Fibroblast of lung (primary cell): ENCODE measurements at regions not wholly inside any gene's neighbourhood (a gene's known extent, or its start where the extent isn't known, plus 50 kb on each side); places are given as distances from the start of the nearest gene placed in this dataset.

Experiments
- DNase-seq, 2 donors: peaks; one replicate each; pipeline versions ENCODE4 v3.0.0 to v3.0.0-alpha.2; 2010; ENCODE audit warnings: low read depth in 2 of 2
- H2AFZ ChIP-seq: 2 replicates; pipeline ENCODE4 v1.5.1; 2012; ENCODE audit warnings: low read length, control low read depth, inconsistent platforms
- H3K27ac ChIP-seq: 2 replicates; pipeline ENCODE4 v1.5.1; 2011; ENCODE audit warnings: low read length, control low read depth; ENCODE audit not compliant: insufficient read depth
- H3K27me3 ChIP-seq: 2 replicates; pipeline ENCODE4 v1.5.1; 2011; ENCODE audit warnings: mild to moderate bottlenecking, low read length; ENCODE audit not compliant: control insufficient read depth, insufficient read depth
- H3K36me3 ChIP-seq: 2 replicates; pipeline ENCODE4 v1.5.1; 2011; ENCODE audit warnings: low read length; ENCODE audit not compliant: control insufficient read depth, insufficient read depth
- H3K4me1 ChIP-seq: 2 replicates; pipeline ENCODE4 v1.5.1; 2011; ENCODE audit warnings: low read length; ENCODE audit not compliant: control insufficient read depth, insufficient read depth; ENCODE audit errors: extremely low read depth
- H3K4me2 ChIP-seq: 2 replicates; pipeline ENCODE4 v1.5.1; 2011; ENCODE audit warnings: low read length, control low read depth; ENCODE audit not compliant: insufficient read depth; ENCODE audit errors: extremely low read depth
- H3K4me3 ChIP-seq, 4 experiments: fragments of 200-600 bp in 1 of 4; sonication (generic) in 1 of 4; replicated peaks in 1 of 4; 2 replicates each; pipeline ENCODE4 v1.5.1; 2011 to 2016; ENCODE audit warnings: low read length in 4 of 4, low read depth in 3 of 4, mild to moderate bottlenecking in 3 of 4, control low read depth in 2 of 4, inconsistent platforms in 1 of 4, mixed read lengths in 1 of 4; ENCODE audit not compliant: insufficient read depth in 1 of 4; ENCODE audit errors: control extremely low read depth in 1 of 4
- H3K79me2 ChIP-seq: 2 replicates; pipeline ENCODE4 v1.5.1; 2012; ENCODE audit warnings: mild to moderate bottlenecking, low read length, inconsistent platforms; ENCODE audit not compliant: control insufficient read depth, insufficient read depth
- H3K9ac ChIP-seq: 2 replicates; pipeline ENCODE4 v1.5.1; 2011; ENCODE audit warnings: mild to moderate bottlenecking, low read length, control low read depth; ENCODE audit not compliant: insufficient read depth
- H3K9me3 ChIP-seq: 2 replicates; pipeline ENCODE4 v1.5.1; 2012; ENCODE audit warnings: low read depth, low read length; ENCODE audit not compliant: control insufficient read depth, insufficient read depth
- H4K20me1 ChIP-seq: 2 replicates; pipeline ENCODE4 v1.5.1; 2011; ENCODE audit warnings: low read length; ENCODE audit not compliant: control insufficient read depth, insufficient read depth; ENCODE audit errors: extremely low read depth
- EZH2 ChIP-seq: IDR thresholded peaks from 2 replicates; pipeline ENCODE4 v1.5.1; 2012; ENCODE audit warnings: low read length, control low read depth, mild to moderate bottlenecking; ENCODE audit errors: missing control alignments
- TF ChIP-seq, protein P1 (sequence below), 2 donors: IDR thresholded peaks in 1 of 2; conservative IDR thresholded peaks in 1 of 2; 1 replicate in 1 of 2; 2 replicates in 1 of 2; pipeline ENCODE4 v1.5.1; 2011 to 2012; ENCODE audit warnings: low read length in 2 of 2, control low read depth in 1 of 2, inconsistent platforms in 1 of 2, low read depth in 1 of 2, mild to moderate bottlenecking in 1 of 2

DNA sequence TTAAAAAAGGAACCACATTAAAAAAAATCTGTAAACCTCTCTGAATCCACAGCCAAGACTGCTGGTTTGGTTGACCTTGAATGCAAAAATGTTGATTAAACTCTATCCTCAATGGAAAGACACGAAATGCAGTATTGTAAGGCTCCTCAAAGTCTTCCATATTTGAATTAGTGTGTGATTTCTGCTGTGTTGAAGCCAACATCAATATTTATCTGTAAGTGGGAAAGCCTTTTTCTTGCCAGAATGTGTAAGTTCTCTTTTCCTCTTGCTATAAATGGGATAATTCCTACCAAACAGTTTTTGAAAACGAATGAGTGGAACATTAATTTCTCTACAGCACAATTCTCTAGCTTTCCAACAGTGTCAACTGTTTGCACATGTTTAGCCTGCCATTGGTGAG is 422.1 kb upstream of the TNC start:
- Histone ChIP-seq H3K27ac (no peak overlapping the region), H4K20me1 (no peaks in the 10 kb centered on the region), H3K4me3 (no peak overlapping the region), H3K79me2 (no peaks in the 10 kb centered on the region), H3K9me3 (no peaks in the 10 kb centered on the region), H3K4me1 (no peaks in the 10 kb centered on the region), H3K9ac (no peak overlapping the region), H3K4me2 (no peak overlapping the region), H2AFZ (no peak overlapping the region), H3K27me3 (no peaks in the 10 kb centered on the region), H3K36me3 (no peaks in the 10 kb centered on the region)
- no peak for TF ChIP-seq EZH2
- TF ChIP-seq, protein P1, sequence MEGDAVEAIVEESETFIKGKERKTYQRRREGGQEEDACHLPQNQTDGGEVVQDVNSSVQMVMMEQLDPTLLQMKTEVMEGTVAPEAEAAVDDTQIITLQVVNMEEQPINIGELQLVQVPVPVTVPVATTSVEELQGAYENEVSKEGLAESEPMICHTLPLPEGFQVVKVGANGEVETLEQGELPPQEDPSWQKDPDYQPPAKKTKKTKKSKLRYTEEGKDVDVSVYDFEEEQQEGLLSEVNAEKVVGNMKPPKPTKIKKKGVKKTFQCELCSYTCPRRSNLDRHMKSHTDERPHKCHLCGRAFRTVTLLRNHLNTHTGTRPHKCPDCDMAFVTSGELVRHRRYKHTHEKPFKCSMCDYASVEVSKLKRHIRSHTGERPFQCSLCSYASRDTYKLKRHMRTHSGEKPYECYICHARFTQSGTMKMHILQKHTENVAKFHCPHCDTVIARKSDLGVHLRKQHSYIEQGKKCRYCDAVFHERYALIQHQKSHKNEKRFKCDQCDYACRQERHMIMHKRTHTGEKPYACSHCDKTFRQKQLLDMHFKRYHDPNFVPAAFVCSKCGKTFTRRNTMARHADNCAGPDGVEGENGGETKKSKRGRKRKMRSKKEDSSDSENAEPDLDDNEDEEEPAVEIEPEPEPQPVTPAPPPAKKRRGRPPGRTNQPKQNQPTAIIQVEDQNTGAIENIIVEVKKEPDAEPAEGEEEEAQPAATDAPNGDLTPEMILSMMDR (conservative IDR thresholded peaks at IDR 0.05 in 1 of 2, IDR thresholded peaks at IDR 0.05 in 1 of 2; ENCODE audit: low read depth in 1 of 2, low read length in 2 of 2) = no peak
- DNase-seq = peak in 1 of 2 donors; percentile 56

- H3K4me1 ChIP-seq = no peaks in the 10 kb centered on the region
- no peaks in the 10 kb centered on the region for H3K36me3 ChIP-seq
- no peak overlapping the region for H3K27ac ChIP-seq
- no peak overlapping the region for H3K4me3 ChIP-seq
- no peaks in the 10 kb centered on the region for H3K9me3 ChIP-seq
- no peaks in the 10 kb centered on the region for H3K79me2 ChIP-seq
- H3K27me3 ChIP-seq = no peaks in the 10 kb centered on the region
- H2AFZ ChIP-seq = no peak overlapping the region
- TF ChIP-seq EZH2 = no peak
- TF ChIP-seq, protein P1 (conservative IDR thresholded peaks at IDR 0.05 in 1 of 2, IDR thresholded peaks at IDR 0.05 in 1 of 2; ENCODE audit: low read depth in 1 of 2, low read length in 2 of 2) = no peak
- DNase-seq = no peak
- no peak overlapping the region for H3K4me2 ChIP-seq
- no peak overlapping the region for H3K9ac ChIP-seq
- no peaks in the 10 kb centered on the region for H4K20me1 ChIP-seq
Observed at GRCh38 chr9:115543511-115543910, 425.6 kb upstream of the TNC start.

- Histone ChIP-seq H3K4me2 (no peak overlapping the region), H4K20me1 (no peaks in the 10 kb centered on the region), H3K27me3 (no peaks in the 10 kb centered on the region), H3K36me3 (no peaks in the 10 kb centered on the region), H3K27ac (no peak overlapping the region), H3K79me2 (no peaks in the 10 kb centered on the region), H3K9me3 (no peaks in the 10 kb centered on the region), H2AFZ (no peak overlapping the region), H3K9ac (no peak overlapping the region), H3K4me3 (no peak overlapping the region), H3K4me1 (no peaks in the 10 kb centered on the region)
- peak; percentile 39 to 72 for DNase-seq
- TF ChIP-seq EZH2 = no peak
Observed at GRCh38 chr9:115548609-115549260, 430.8 kb upstream of the TNC start.
